GM18499 (cell line): ENCODE measurements at regions not wholly inside any gene's neighbourhood (a gene's known extent, or its start where the extent isn't known, plus 50 kb on each side); places are given as distances from the start of the nearest gene placed in this dataset.
"Not testable (repeated sequence)": the region's sequence is repeated elsewhere in the genome, so short reads cannot be mapped to it uniquely, and the experiment has no call there.

Experiments used
- ATAC-seq: cut with Tn5 transposase; IDR thresholded peaks from one replicate; pipeline ENCODE4 v1.9.1; 2021; ENCODE audit warnings: moderate number of reproducible peaks; ENCODE audit not compliant: insufficient read depth, unreplicated experiment

- ATAC-seq: no peak
These were observed 555.1 kb upstream of the ID2 start for GRCh38 chr2:8126783-8127182.

GRCh38 chr2:8131423-8131822 is 550.4 kb upstream of the ID2 start:
- not testable (repeated sequence) for ATAC-seq

- no peak for ATAC-seq
These were observed 549.5 kb upstream of the ID2 start for GRCh38 chr2:8132351-8132831.

- no peak for ATAC-seq
These were observed 549.0 kb upstream of the ID2 start for GRCh38 chr2:8132879-8133278.

- no peak for ATAC-seq
These were observed 548.5 kb upstream of the ID2 start for GRCh38 chr2:8133363-8133762.

- ATAC-seq: no peak
These were observed 547.9 kb upstream of the ID2 start for GRCh38 chr2:8133913-8134472.

- ATAC-seq: no peak
These were observed 547.4 kb upstream of the ID2 start for GRCh38 chr2:8134473-8134932.

GRCh38 chr2:8134985-8135682 is 546.7 kb upstream of the ID2 start:
- ATAC-seq: no peak

- no peak for ATAC-seq
These were observed 544.1 kb upstream of the ID2 start for GRCh38 chr2:8137801-8138200.

GRCh38 chr2:8138525-8138922 is 543.3 kb upstream of the ID2 start:
- ATAC-seq: no peak

GRCh38 chr2:8138923-8139667 is 542.8 kb upstream of the ID2 start:
- ATAC-seq: no peak

GRCh38 chr2:8139668-8140200 is 542.1 kb upstream of the ID2 start:
- ATAC-seq: no peak

- ATAC-seq: no peak
These were observed 540.7 kb upstream of the ID2 start for GRCh38 chr2:8141079-8141707.

GRCh38 chr2:8141780-8142179 is 540.1 kb upstream of the ID2 start:
- ATAC-seq: no peak

- ATAC-seq: no peak
These were observed 539.4 kb upstream of the ID2 start for GRCh38 chr2:8142461-8142860.

GRCh38 chr2:8144131-8144631 is 537.7 kb upstream of the ID2 start:
- no peak for ATAC-seq

GRCh38 chr2:8144785-8145184 is 537.1 kb upstream of the ID2 start:
- no peak for ATAC-seq

GRCh38 chr2:8145375-8145774 is 536.5 kb upstream of the ID2 start:
- ATAC-seq: not testable (repeated sequence)

GRCh38 chr2:8146132-8147005 is 535.5 kb upstream of the ID2 start:
- ATAC-seq: no peak
